Suppressor macrophage treated with lipopolysaccharide for 1 hour (primary cell): ENCODE measurements at regions not wholly inside any gene's neighbourhood (a gene's known extent, or its start where the extent isn't known, plus 50 kb on each side); places are given as distances from the start of the nearest gene placed in this dataset.
"Not testable (repeated sequence)": the region's sequence is repeated elsewhere in the genome, so short reads cannot be mapped to it uniquely, and the experiment has no call there.

Experiments used
- DNase-seq, 3 donors: peaks; one replicate each; pipeline ENCODE4 v3.0.0-alpha.2; 2020 to 2022

DNA sequence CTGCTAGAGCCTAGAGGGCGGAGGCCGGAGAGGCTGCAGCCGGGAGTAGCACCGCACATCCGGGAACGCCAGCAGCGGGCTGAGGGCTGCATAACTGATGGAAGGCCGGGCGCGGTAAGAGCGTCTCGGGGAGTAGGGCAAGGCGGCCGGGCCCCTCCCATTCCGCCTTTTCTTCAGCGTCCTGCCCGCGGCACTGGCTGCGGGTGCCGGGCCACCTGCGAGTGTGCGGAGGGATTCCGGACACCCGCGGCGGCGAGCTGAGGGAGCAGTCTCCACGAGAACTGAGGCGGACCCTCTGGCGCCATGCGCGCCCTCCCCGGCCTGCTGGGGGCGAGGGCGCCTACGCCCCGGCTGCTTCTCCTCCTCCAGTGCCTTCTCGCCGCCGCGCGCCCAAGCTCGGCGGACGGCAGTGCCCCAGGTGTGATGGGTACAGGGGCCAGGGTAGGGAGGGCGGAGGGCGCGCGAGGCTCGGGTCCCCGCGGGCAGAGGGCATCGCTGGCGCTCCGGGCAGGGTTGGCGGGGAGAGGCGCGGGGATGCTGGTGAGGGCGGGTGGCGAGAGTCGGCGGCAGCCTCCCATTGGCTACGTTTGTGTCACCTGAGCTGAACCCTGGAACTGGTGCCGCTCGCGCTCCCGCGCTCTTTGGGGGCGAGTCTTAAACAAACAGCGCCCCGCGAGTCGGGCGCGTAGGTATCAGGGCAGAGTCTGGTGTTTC is 334.4 kb downstream of the SRGAP2C start:
- peak; percentile 47 to 74 (median 66) for DNase-seq

DNA sequence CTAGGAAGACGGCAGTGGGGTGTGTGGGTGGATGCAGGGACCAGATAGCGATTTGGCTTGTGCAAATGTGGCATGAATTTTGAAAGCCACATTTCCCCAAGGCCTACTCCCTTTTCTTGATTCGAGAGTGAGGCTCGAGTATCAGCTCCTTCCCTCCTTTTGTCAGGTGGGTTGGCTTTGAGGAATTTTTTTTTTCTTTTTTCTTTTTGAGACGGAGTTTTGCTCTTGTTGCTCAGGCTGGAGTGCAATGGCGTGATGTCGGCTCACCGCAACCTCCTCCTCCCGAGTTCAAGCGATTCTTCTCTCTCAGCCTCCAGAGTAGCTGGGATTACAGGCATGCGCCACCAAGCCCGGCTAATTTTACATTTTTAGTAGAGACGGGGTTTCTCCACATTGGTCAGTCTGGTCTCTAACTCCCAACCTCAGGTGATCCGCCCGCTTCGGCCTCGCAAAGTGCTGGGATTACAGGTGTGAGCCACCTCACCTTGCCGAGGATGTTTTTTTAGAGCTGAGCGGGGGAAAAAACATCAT is 335.0 kb downstream of the SRGAP2C start:
- DNase-seq: not testable (repeated sequence)

DNA sequence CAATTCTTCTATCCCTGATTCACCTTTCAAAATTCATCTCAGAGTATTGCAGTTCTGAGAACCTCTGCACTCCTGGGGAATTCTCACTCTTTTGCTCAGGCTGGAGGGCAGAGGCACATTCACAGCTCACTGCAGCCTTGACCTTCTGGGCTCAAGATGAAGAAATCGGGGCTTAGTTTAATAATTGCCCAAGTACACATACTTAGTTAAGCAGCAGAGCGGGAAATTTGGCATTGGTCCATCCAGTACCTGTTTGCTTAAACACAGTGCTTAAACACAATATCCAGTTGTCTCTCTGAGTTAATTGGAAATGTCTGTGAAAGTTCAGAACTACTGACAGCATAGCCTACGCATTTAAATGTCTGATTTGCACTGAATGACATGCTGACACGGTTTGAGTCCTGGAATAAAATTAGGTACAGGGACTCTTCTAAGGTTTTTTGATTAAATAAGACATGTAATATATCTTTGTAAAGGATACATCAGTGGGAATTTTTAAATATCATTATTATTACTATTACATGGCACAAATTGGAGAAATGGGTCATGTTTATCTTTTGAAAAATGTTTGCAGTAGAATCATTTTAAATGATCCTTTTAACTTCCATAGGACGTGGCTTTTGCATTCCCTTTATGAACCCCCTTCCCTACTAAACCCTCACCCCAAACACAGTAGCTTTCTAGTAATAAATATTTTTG is 337.4 kb downstream of the SRGAP2C start:
- no peak for DNase-seq

DNA sequence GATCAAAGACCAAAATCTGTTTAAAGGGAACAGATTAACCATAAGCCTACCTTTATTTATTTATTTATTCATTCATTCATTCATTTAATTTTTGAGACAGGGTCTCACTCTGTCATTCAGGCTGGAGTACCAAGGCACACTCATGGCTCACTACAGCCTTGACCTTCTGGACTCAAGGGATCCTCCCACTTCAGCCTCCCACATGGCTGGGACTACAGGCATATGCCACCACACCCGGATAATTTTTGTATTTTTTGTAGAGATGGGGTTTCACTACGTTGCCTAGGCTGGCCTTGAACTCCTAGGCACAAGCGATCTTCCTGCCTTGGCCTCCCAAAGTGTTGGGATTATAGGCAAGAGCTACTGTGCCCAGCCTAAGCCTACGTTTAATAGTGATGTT is 338.3 kb downstream of the SRGAP2C start:
- DNase-seq: not testable (repeated sequence)

DNA sequence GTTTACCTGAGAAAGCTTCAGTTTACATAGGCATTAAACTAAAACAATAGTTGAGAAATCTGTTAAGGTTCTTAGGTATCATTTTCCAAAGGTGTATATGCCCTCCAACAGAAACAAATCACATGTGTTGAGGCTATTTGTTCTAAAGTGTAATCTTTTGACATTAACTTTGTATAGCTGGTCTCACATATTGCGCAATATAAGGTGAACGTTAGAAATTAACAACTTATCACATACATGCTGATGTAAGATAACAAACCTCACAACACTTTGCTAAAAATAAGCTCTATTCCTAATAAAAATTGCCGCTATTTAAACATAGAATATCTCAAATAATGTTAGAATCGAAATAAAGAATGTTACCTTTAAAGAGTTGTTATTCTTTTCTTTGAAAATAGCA is 340.6 kb downstream of the SRGAP2C start:
- no peak for DNase-seq

DNA sequence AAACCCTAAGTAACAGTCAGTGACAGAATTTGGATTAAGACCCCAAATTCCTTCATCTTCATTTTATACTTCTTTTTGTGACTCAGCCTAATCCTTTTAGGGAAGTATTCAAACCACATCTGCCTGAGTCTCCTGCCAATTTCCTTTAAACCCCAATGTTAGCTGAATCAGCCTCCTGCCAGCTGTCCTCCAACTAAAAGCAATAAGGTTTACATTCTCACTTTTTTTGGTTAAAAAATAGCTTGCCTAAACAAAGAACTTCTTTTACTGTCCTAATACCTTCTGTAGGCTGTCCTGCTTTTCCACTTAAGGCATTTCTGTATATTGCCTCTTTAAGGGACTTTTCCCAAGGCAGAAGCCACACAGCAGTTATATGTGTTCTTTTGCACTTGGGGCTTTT is 344.2 kb downstream of the SRGAP2C start:
- peak in 1 of 3 donors; percentile 21 for DNase-seq

DNA sequence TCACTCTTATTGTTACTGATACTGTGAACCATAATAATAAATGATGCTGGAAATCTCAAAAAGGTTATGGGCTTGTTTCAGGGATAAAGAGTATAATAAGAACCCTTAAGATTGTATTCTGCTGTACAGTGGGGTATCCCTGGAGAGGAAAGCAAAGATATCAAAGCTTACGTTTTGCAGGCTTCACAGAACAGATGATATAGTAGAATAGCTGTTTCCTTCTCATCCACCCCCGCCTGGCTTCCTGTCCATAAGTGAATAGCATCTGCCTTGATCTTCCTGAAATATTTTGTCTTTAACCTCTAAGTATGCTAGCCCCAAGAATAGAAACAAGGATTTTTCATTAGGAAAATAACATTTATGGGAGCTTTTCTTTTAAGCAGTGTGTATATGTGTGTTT is 345.3 kb downstream of the SRGAP2C start:
- not testable (repeated sequence) for DNase-seq

DNA sequence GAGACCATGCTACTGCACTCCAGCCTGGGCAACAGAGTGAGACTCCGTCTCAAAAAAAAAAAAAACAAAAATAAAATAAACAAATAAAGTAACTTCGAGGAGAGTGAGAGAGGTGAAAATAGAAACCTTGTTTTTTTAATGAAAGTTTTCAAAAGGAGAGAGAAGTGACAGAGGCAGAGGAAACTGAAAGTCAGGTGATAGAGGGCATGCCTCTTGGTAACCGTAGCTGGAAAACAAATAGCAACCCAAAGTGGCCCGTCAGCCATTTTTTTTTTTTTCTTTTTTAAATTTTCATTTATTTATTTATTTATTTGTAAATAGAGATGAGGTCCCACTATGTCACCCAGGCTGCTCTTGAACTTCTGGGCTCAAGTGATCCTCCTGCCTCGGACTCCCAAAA is 347.0 kb downstream of the SRGAP2C start:
- not testable (repeated sequence) for DNase-seq

DNA sequence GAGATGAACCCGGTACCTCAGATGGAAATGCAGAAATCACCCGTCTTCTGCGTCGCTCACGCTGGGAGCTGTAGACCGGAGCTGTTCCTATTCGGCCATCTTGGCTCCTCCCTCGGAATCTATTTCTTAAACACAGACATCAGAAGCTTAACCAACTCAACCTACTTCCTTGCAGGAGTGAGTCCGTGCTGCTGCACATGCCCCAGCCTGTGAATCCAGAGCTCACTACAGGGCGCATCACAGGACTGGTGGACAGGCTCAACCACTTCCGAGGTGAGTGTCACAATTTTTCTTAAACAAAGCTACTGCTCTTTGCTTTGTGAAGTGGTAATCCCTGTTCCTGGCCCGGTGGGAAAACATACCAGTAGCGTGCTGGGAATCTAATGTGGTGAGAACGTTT is 353.4 kb downstream of the SRGAP2C start:
- not testable (repeated sequence) for DNase-seq

DNA sequence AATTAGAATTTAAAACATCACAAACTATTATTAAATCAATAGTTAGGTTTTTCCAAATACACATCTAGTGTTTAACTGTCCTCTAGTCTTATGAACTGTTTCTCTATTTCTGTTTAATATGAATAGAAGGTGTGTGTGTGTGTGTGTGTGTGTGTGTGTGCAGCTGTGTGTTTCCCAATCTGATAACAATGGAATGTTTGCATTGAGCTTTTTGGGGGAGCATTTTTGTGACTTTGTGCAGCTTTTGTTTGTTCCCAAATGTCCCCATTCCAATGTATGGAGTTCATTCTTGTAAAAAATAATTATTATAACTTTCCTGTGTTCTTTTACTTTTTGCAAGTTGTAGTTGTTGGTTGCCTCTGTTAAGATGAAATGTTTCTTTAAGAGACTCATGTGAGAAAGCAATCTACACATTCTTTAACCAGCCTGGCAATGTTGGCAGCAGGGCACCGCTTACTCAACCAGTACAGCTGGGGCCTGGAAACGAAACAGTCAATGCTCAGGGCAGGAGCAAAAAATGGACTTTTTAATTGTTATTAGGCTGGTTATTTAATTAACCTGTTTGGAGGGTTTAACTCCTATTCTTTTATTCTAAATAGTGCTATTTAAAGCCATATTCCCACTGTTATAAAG is 354.3 kb downstream of the SRGAP2C start:
- DNase-seq: no peak

DNA sequence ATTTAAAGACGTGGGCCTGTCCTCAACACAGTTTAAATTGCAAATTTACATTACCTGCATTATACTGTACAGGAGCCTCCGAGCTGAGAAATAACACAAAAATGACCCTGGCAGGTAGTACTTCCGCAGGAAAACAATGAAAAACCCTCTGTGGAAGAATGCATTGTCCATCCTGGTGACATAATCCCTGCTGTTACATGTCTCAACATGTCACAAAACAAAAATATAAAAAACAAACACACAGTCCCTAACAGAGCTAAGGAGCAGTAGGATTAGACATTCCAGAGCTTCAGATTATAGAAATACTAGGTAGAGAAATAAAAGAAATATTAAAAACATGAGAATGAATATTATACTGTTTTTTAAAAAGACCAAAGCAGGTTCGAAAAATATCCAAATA is 359.2 kb downstream of the SRGAP2C start:
- DNase-seq: not testable (repeated sequence)

DNA sequence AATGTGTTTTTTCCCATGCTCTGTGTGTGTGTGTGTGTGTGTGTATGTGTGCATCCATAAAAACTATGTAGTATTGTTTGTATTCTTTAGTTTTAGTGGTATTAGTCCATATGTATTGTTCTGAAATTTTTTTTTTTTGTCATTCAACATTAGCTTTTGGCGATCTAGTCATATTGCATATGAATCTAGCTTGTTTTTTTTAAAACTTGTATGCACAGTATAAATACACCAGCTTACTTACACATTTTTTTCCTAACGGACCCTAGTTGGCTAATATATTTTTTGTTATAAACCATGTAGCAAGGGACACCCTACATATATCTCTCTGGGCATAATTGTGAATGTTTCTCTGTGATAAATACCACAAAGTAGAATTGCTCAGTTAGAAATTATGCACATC is 359.7 kb downstream of the SRGAP2C start:
- DNase-seq: no peak

DNA sequence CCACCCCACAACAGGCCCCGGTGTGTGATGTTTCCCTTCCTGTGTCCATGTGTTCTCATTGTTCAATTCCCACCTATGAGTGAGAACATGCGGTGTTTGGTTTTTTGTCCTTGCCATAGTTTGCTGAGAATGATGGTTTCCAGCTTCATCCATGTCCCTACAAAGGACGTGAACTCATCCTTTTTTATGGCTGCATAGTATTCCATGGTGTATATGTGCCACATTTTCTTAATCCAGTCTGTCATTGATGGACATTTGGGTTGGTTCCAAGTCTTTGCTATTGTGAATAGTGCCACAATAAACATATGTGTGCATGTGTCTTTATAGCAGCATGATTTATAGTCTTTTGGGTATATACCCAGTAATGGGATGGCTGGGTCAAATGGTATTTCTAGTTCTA is 361.1 kb downstream of the SRGAP2C start:
- not testable (repeated sequence) for DNase-seq

DNA sequence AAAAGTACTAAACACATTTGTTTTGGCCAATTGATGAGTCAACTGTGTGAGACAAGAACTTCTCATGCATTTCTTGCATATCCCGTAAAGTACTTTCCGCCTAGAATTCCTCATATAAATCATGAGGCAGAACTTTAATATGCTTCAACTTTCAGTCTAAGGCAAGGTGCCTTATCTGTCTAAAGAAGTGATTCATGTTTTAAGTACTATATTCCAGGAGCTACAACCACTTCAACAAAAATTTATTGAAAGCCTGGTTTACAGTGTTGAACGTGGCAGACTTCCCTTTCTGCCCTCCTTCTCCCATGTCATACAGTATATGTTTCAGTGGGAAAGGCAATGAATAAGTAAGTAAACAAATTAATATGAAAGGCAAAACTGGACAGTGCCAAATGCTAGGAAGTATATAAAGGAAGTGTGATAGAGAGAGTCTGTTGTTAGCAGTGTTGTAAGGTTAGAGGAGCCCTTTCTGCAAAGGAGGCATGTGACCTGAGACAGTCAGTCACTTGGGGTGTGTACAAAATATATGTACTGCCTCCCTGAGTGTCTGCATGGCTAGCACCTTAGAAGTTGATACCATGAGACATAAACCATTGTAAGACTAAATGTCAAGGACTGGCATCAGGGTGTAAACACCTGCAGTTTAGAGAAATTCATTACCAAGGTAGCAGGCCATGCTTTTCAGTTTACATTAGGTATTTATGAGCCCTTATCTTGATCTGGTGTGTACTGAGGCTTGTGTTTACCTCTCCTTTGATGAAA is 362.2 kb downstream of the SRGAP2C start:
- peak in 1 of 3 donors; percentile 19 for DNase-seq

DNA sequence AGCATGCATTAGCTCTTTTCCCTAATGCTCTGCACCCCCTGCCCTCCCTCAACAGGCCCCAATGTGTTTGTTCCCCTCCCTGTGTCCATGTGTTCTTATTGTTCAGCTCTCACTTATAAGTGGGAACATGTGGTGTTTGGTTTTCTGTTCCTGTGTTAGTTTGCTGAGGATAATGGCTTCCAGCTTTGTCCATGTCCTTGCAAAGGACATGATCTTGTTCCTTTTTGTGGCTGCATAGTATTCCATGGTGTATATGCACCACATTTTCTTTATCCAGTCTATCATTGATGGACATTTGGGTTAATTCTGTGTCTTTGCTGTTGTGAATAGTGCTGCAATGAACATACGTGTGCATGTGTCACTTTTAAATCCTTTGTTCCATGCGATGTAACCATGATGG is 363.0 kb downstream of the SRGAP2C start:
- not testable (repeated sequence) for DNase-seq

DNA sequence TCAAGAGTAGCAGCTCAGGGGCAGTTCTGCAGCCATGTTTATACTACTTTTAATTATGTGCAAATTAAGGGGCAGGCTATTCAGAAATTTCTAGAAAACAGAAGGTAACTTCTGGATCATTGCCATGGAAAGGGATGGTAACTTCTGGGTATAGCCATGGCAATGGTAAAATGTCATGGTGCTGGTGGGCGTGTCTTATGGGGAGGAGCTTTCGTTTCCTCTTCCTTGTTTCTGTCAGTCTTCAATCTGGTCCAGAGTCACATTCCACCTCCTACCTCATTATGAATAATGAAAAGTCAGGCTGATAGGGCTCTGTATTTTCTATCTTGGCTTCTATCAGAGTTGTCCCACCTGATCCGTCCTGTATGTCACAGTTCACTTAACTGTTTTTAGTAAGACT is 366.0 kb downstream of the SRGAP2C start:
- DNase-seq: not testable (repeated sequence)

DNA sequence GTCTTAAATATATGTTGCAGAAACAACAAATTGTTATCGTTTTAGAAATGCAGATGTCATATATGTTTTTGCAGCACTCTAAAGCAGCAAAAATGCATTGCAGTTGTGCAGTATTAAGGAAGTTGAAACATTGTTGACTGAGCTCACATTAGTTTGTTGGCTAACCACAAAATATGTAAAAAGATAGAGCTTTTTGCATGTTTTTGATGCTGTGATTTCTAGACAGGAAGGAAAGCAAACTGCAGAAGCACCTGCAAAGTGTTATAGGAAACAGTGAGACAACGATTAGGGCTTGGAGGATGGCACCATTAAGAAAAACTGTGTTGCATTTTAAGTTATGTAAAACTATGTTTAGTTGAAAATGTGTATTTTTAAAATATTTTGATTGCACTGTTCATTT is 366.7 kb downstream of the SRGAP2C start:
- DNase-seq: not testable (repeated sequence)

DNA sequence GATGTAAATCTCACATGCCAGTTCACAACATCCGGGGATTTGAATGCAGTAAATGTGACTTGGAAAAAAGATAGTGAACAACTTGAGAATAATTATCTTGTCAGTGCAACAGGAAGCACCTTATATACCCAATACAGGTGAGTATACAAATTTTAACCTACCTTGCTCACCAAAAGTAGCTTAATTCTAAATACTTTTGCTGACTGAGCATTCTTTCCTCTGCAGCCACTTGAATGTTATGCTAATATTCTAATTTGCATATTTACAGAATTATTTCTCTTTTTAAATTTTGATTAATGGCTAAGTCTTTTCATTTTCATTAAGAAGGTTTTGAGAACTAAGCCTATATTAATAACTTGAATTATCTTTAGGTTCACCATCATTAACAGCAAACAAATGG is 371.8 kb downstream of the SRGAP2C start:
- not testable (repeated sequence) for DNase-seq

DNA sequence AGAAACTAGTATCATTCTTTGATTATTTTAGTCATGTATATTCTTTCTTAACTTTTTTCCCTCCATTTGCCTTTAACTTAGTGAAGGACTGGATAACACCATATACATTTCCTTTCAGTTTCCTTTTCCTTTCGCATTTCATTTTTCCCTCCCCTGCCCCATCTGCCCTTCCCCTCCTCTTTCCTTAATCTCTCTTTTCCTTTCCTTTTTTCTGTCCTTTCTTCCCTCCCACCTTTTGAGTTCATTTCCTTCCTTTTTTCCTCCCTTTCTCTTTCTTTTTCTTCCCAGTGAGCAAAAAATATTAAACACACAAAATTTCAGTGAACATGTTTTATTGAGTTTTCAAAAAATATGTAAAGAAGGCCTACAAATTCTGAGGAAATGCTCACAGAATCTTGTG is 373.3 kb downstream of the SRGAP2C start:
- DNase-seq: peak; percentile 14 to 41 (median 39)

DNA sequence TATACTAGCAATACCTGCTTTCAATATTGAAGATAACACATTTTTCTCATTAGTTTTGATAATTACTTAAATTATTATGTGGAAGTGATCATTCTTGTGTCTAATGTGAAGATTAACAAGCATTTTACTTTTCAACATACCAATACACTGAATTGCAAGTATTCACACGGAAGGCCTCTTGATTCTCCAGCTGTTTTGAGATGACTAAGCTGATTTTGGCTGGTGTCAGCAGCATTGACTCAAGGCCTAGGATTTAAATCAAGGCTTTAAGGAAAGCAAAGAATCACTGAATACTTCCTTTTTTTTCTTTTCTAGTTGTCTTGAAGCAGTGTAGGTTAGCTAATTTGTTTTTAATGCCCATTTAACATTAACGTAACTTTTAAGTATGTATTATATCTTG is 373.7 kb downstream of the SRGAP2C start:
- DNase-seq: peak; percentile 62 to 87 (median 85)

DNA sequence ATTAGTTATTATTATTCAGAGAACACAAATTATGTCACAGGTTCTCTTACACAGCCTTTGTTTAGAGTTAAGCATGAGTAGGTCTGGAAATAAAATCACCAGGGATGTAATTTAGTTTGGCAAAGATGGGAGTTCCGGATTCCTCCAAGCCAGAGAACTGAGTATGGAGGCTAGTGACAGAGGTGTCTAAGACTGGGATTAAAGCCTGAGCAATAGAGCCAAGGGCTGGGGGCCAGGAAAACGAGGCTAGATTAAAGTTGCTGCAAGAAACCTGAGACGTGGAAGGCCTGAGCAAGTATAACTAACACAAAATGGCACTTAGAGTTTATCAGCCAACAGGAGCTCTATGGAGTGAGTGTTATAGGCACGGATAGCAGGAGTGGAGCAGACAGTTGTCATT is 381.6 kb downstream of the SRGAP2C start:
- no peak for DNase-seq

DNA sequence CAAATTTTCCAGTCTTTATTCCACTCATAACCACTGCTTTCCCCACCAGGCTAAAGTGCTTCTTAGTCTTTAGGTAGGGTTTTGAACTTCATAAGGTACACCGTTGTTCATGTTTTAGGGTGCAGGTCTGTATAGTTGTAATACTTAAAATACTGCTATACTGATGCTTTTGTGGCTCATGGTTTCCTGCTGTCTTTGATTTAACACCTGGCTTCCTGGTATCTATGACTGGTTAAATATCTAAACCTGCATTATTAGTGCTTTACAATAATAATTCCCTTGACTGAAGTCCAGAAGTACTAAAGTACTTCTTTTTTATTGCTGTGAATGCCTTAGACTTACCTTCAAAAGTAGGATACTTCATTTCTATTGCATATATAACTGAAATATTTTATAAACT is 384.7 kb downstream of the SRGAP2C start:
- no peak for DNase-seq
